H9 (cell line): ENCODE measurements at regions not wholly inside any gene's neighbourhood (a gene's known extent, or its start where the extent isn't known, plus 50 kb on each side); places are given as distances from the start of the nearest gene placed in this dataset.

Experiments used
- DNase-seq: peaks from one replicate; pipeline ENCODE4 v3.0.0-alpha.2; 2017
- H2AFZ ChIP-seq: one replicate; pipeline ENCODE4 v1.6.1; 2013; ENCODE audit warnings: mild to moderate bottlenecking, low read length, control low read depth, moderate library complexity
- H2AK5ac ChIP-seq: 2 replicates; pipeline ENCODE4 v1.6.1; 2013; ENCODE audit warnings: low read length, control low read depth, mixed read lengths; ENCODE audit not compliant: insufficient read length
- H2BK120ac ChIP-seq: one replicate; pipeline ENCODE4 v1.6.1; 2013; ENCODE audit warnings: low read depth, mild to moderate bottlenecking, low read length, control low read depth, inconsistent platforms; ENCODE audit not compliant: poor library complexity, severe bottlenecking
- H2BK12ac ChIP-seq: 2 replicates; pipeline ENCODE4 v1.6.1; 2013; ENCODE audit warnings: low read length, control low read depth, mixed read lengths, low read depth; ENCODE audit not compliant: insufficient read length
- H2BK15ac ChIP-seq: 2 replicates; pipeline ENCODE4 v1.6.1; 2013; ENCODE audit warnings: low read depth, low read length, control low read depth
- H2BK20ac ChIP-seq: one replicate; pipeline ENCODE4 v1.6.1; 2013; ENCODE audit warnings: low read depth, mild to moderate bottlenecking, low read length, control low read depth, inconsistent platforms; ENCODE audit not compliant: poor library complexity, severe bottlenecking
- H2BK5ac ChIP-seq: 2 replicates; pipeline ENCODE4 v1.6.1; 2013; ENCODE audit warnings: low read length, control low read depth, mixed read lengths; ENCODE audit not compliant: insufficient read length
- H3K14ac ChIP-seq: 2 replicates; pipeline ENCODE4 v1.6.1; 2013; ENCODE audit warnings: low read length, control low read depth; ENCODE audit not compliant: insufficient read depth
- H3K18ac ChIP-seq: 2 replicates; pipeline ENCODE4 v1.6.1; 2013; ENCODE audit warnings: low read depth, mild to moderate bottlenecking, mixed read lengths, low read length, control low read depth; ENCODE audit not compliant: insufficient read length
- H3K23ac ChIP-seq: 2 replicates; pipeline ENCODE4 v1.6.1; 2013; ENCODE audit warnings: low read length, control low read depth, mixed read lengths, low read depth; ENCODE audit not compliant: insufficient read length
- H3K23me2 ChIP-seq: 2 replicates; pipeline ENCODE4 v1.6.1; 2013; ENCODE audit warnings: low read depth, mild to moderate bottlenecking, mixed read lengths, low read length, control low read depth; ENCODE audit not compliant: insufficient read length, poor library complexity, severe bottlenecking
- H3K27ac ChIP-seq: 2 replicates; pipeline ENCODE4 v1.5.1; 2013; ENCODE audit warnings: low read length, control low read depth, mixed read lengths, low read depth; ENCODE audit not compliant: insufficient read length
- H3K27me3 ChIP-seq: 2 replicates; pipeline ENCODE4 v1.6.1; 2013; ENCODE audit warnings: low read length, control low read depth, inconsistent platforms; ENCODE audit not compliant: insufficient read depth
- H3K4ac ChIP-seq: 2 replicates; pipeline ENCODE4 v1.6.1; 2013; ENCODE audit warnings: low read depth, mild to moderate bottlenecking, control low read depth, inconsistent platforms, low read length, moderate library complexity
- H3K4me1 ChIP-seq: 2 replicates; pipeline ENCODE4 v1.6.1; 2013; ENCODE audit warnings: low read length, control low read depth, inconsistent platforms; ENCODE audit not compliant: insufficient read depth
- H3K4me2 ChIP-seq: 2 replicates; pipeline ENCODE4 v1.6.1; 2013; ENCODE audit warnings: low read length, control low read depth, mixed read lengths; ENCODE audit not compliant: insufficient read length, insufficient read depth
- H3K56ac ChIP-seq: 2 replicates; pipeline ENCODE4 v1.6.1; 2013; ENCODE audit warnings: low read depth, mild to moderate bottlenecking, mixed read lengths, low read length, control low read depth; ENCODE audit not compliant: insufficient read length
- H3K79me1 ChIP-seq: 2 replicates; pipeline ENCODE4 v1.6.1; 2013; ENCODE audit warnings: low read depth, mild to moderate bottlenecking, moderate library complexity, low read length, control low read depth, inconsistent platforms; ENCODE audit not compliant: insufficient read depth, poor library complexity, severe bottlenecking
- H3K79me2 ChIP-seq: 2 replicates; pipeline ENCODE4 v1.6.1; 2013; ENCODE audit warnings: low read length, control low read depth, inconsistent platforms; ENCODE audit not compliant: insufficient read depth
- H3K9ac ChIP-seq: 2 replicates; pipeline ENCODE4 v1.6.1; 2013; ENCODE audit warnings: low read length, control low read depth, mixed read lengths; ENCODE audit not compliant: insufficient read length; ENCODE audit errors: extremely low read depth
- H3K9me3 ChIP-seq: one replicate; pipeline ENCODE4 v1.6.1; 2013; ENCODE audit warnings: low read depth, low read length, inconsistent platforms; ENCODE audit not compliant: control insufficient read depth
- H3T11ph ChIP-seq: one replicate; pipeline ENCODE4 v1.6.1; 2013; ENCODE audit warnings: mild to moderate bottlenecking, low read length, control low read depth, inconsistent platforms
- H4K20me1 ChIP-seq: one replicate; pipeline ENCODE4 v1.6.1; 2013; ENCODE audit not compliant: control insufficient read depth, insufficient read length, insufficient read depth
- H4K5ac ChIP-seq: 2 replicates; pipeline ENCODE4 v1.6.1; 2013; ENCODE audit warnings: low read depth, mild to moderate bottlenecking, mixed read lengths, low read length, control low read depth; ENCODE audit not compliant: insufficient read length
- H4K8ac ChIP-seq: replicated peaks from 2 replicates; pipeline ENCODE4 v1.6.1; 2013; ENCODE audit warnings: low read length, control low read depth, mixed read lengths, low read depth; ENCODE audit not compliant: insufficient read length
- H4K91ac ChIP-seq: 2 replicates; pipeline ENCODE4 v1.6.1; 2013; ENCODE audit warnings: low read depth, mild to moderate bottlenecking, moderate library complexity, mixed read lengths, low read length, control low read depth; ENCODE audit not compliant: insufficient read length
- H3K27ac Mint-ChIP-seq, 3 experiments: 2 replicates in 2 of 3; 3 replicates in 1 of 3; pipeline ENCODE4 v1.8.0; 2020 to 2021; ENCODE audit warnings: mixed read lengths in 3 of 3, mild to moderate bottlenecking in 1 of 3, moderate library complexity in 1 of 3
- H3K27me3 Mint-ChIP-seq: 2 replicates; pipeline ENCODE4 v1.8.0; 2021; ENCODE audit warnings: low read depth, mild to moderate bottlenecking, moderate library complexity, mixed read lengths
- H3K36me3 Mint-ChIP-seq, 3 experiments: 2 replicates in 2 of 3; 3 replicates in 1 of 3; pipeline ENCODE4 v1.8.0; 2020 to 2021; ENCODE audit warnings: low read depth in 3 of 3, mixed read lengths in 3 of 3; ENCODE audit not compliant: insufficient read depth in 1 of 3
- H3K4me1 Mint-ChIP-seq, 2 experiments: 2 replicates each; pipeline ENCODE4 v1.8.0; 2020; ENCODE audit warnings: mixed read lengths in 2 of 2
- H3K4me3 Mint-ChIP-seq, 2 experiments: 2 replicates in 1 of 2; 3 replicates in 1 of 2; pipeline ENCODE4 v1.8.0; 2020 to 2021; ENCODE audit warnings: mild to moderate bottlenecking in 2 of 2, mixed read lengths in 2 of 2, moderate library complexity in 1 of 2
- H3K9me3 Mint-ChIP-seq, 2 experiments: 2 replicates in 1 of 2; 3 replicates in 1 of 2; pipeline ENCODE4 v1.8.0; 2020; ENCODE audit warnings: mild to moderate bottlenecking in 2 of 2, mixed read lengths in 2 of 2, moderate library complexity in 1 of 2
- WGBS: extraction: QIAGEN DNeasy Blood & Tissue Kit; methylation state at CpG from one replicate; pipeline ENCODE4 v1.1.7; 2013; ENCODE audit warnings: missing lambda C conversion rate, low lambda C conversion rate, mixed read lengths; ENCODE audit not compliant: insufficient read length; ENCODE audit errors: extremely low coverage; 5-methylcytosine and 5-hydroxymethylcytosine counted together
- TF ChIP-seq, protein P1 (sequence below): fragments of 200-600 bp; sonication (generic); conservative IDR thresholded peaks from 3 replicates; pipeline ENCODE4 v1.8.0; 2021; ENCODE audit warnings: antibody characterized with exemption, mild to moderate bottlenecking

DNA sequence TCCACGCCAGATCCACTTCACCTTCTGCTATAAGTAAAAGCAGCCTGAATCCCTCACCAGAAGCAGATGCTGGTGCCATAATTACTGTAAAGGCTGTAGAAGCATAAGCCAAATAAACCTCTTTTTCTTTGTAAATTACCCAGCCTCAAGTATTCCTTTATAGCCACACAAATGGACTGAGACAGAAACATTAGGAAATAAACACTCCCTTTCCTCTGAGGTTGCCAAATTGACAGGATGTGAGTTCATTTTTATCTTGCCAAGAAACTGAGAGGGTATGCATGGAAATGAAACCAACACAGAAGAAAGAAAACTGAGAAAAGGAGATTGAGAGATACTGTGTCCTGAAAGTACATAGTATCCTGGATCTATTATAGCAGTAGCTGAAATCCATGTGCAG lies 481.2 kb downstream of the HAO1 start:
- Histone ChIP-seq H2BK20ac (no peak overlapping the region), H3K14ac (no peak overlapping the region), H3T11ph (no peak overlapping the region), H2BK5ac (no peak overlapping the region), H2BK12ac (no peak overlapping the region), H3K4ac (no peak overlapping the region), H3K79me1 (no peaks in the 10 kb centered on the region), H3K4me1 (no peaks in the 10 kb centered on the region), H3K23me2 (no peaks in the 10 kb centered on the region), H2BK15ac (no peak overlapping the region), H3K23ac (no peak overlapping the region), H4K91ac (no peak overlapping the region), H2AFZ (no peak overlapping the region), H3K27me3 (no peaks in the 10 kb centered on the region), H3K9ac (no peak overlapping the region), H2AK5ac (no peak overlapping the region), H4K20me1 (no peaks in the 10 kb centered on the region), H3K56ac (no peak overlapping the region), H3K18ac (no peak overlapping the region), H3K79me2 (no peaks in the 10 kb centered on the region), H4K5ac (no peak overlapping the region), H3K27ac (no peak overlapping the region), H4K8ac (no peak overlapping the region), H3K4me2 (no peak overlapping the region), H2BK120ac (no peak overlapping the region), H3K9me3 (no peaks in the 10 kb centered on the region)
- Mint-ChIP-seq H3K4me3 (no peak overlapping the region), H3K27me3 (no peaks in the 10 kb centered on the region), H3K27ac (no peak overlapping the region), H3K9me3 (0 out of 5 replicates have a peak, but pooled peaks cover 0 to 2% of the 10 kb centered on the region in 2 experiments), H3K4me1 (peaks cover 0 to 3% of the 10 kb centered on the region in 2 experiments; a peak in 2 of 4 replicates), H3K36me3 (no peaks in the 10 kb centered on the region)
- no peak for DNase-seq
- TF ChIP-seq, protein P1, sequence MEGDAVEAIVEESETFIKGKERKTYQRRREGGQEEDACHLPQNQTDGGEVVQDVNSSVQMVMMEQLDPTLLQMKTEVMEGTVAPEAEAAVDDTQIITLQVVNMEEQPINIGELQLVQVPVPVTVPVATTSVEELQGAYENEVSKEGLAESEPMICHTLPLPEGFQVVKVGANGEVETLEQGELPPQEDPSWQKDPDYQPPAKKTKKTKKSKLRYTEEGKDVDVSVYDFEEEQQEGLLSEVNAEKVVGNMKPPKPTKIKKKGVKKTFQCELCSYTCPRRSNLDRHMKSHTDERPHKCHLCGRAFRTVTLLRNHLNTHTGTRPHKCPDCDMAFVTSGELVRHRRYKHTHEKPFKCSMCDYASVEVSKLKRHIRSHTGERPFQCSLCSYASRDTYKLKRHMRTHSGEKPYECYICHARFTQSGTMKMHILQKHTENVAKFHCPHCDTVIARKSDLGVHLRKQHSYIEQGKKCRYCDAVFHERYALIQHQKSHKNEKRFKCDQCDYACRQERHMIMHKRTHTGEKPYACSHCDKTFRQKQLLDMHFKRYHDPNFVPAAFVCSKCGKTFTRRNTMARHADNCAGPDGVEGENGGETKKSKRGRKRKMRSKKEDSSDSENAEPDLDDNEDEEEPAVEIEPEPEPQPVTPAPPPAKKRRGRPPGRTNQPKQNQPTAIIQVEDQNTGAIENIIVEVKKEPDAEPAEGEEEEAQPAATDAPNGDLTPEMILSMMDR = no peak
- no CpG with 5 or more reads among the region's 1 CpG for WGBS
